NCI-H82 treated with DMSO at 0.1 percent for 48 hours (cell line): ENCODE measurements at regions not wholly inside any gene's neighbourhood (a gene's known extent, or its start where the extent isn't known, plus 50 kb on each side); places are given as distances from the start of the nearest gene placed in this dataset.

ENCODE experiments used
- DNase-seq: peaks from one replicate; lab custom pipeline; 2025; ENCODE audit not compliant: unreplicated experiment; lab: John Stamatoyannopoulos, UW

GRCh38 chr13:79678100-79678499, 197.1 kb downstream of the NDFIP2 start:
- DNase-seq: no peak

DNA sequence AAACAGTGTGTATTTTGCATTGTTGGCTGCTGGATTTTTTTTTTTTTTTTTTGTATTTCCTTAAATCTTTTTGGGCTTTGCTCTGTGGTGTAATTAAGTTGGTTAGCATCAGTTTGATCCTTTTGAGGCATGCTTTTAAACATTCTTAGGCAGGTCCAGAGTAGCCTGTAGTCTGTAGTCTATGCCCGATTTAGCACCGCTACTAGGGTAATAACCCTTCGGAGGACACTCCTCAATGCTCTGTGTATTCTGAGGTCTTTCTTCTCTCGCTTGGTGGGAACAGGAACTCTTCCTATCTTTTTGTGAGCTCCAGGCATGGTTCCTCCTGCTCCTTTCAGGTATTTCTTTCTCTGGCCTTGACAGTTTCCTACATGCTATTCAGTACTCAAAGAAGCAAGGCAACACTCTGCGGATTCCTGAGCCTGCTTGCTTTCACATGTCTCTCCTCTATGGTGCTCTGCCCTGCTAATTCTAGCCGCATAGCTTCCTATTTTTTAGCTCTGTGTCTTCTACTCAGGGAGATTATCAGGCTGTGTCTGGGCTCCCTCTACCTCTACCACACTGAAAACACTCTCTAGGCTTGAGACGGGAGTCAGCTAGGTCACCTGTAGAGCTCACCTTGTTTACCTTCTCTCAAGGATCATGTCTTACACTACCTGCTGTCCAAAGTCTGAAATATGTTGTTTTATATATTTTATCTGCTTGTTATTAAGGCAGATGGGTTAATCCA, 195.1 kb downstream of the NDFIP2 start:
- DNase-seq: no peak

DNA sequence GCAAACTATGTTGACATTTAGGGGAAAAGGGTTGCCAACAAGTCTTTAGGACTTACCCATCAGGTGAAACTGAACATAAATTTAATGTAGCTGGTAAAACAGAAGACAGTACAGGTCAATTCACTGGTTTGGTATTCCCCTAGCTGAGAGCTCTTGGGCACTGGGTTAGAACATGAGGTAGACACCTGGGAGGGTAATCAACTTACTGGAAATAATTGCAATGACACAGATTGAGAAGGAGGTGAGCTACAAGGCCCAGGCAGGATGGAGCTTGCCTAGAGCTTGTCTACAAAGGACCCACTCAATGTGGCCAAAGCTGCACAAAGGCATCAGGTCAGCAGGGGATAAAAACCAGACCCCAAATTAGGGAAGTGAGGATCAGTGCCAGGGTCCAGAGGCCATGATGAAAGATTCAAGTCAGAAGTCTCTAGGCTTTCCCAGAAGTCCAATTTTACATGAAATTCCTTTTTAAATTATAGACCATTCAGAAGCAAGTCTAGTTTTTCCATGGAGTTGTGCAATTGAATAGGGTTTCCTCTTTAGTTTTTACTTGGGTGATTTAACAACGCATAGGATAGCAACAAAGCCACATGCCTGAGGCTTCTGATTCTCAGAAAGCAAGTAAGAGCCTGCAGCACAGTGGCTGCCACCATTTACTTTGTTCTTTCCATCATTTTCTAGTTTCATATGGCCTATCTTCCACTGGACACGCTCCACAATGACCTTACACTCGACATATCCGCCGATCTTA, 194.0 kb downstream of the NDFIP2 start:
- DNase-seq: no peak

DNA sequence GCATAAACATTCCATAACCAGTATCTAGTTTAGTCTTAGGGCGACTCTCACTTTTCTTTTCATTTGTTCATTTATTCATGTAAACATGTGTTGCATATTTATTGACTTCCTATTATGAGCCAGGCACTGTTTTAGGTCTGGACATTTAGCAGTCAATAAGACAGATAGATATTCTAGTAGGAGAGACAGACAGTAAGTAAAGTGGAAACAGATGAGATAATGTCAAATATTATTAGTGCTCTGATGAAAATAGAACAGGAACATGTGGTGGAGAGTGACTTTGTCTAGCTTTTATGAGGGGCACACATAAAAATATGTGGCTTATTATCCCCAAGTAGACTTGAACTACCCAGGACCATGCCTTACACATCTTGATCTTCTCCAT, 193.0 kb downstream of the NDFIP2 start:
- no peak for DNase-seq

- DNase-seq: no peak
These were observed 192.5 kb downstream of the NDFIP2 start for GRCh38 chr13:79673310-79673992.

- DNase-seq: no peak
These were observed 190.5 kb downstream of the NDFIP2 start for GRCh38 chr13:79671420-79671819.

DNA sequence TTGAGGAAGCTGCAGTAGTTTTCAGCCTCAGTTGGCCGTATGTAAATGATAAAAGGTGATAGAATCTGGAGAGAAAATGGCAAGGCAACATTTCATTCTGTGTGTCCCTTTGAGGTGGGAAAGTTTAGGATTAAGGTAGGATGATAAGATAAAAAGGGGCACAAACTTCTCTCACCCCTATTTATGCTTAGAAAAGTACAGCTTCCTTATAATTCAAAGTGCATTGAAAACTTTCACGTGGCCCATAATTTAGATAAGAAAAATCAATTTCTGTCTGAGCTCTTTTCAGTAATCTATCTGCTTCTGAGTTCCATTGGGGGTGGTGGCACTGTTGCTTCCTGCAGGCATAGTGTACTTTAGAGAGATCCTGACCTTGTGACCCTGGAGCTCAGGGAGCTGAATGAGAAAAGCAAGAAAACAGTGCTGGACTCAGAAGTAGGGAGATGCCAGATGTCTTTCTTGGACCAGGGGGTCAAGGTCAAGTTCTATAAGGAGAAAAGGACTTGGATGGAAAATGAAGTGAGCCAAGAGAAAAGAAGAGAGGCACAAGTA, 187.3 kb downstream of the NDFIP2 start:
- DNase-seq: no peak

GRCh38 chr13:79667771-79668170, 186.8 kb downstream of the NDFIP2 start:
- no peak for DNase-seq

DNA sequence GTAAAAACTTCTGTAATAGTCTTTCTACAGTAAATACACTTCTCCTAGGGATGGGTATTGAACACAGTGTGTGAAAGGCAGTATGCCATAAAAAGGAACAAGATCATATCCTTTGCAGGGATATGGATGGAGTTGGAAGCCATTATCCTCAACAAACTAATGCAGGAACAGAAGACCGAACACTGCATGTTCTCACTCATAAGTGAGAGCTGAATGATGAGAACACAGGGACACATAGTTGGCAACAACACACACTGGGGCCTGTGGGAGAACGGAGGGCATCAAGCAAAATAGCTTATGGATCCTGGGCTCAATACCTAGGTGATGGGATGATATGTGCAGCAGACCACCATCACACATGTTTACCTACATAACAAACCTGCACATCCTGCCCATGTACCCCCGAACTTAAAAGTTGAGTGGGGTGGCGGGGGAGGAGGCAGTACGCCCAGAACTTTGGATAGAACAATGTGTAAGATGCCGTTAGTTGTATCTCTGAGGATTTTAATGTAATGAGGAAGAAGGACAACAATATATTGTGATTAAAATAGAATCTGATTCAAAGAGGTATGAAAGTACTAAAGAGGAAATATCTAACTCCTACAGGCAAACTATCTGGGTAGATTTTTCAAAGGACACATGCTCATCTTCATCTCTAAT, 183.2 kb downstream of the NDFIP2 start:
- no peak for DNase-seq

- no peak for DNase-seq
These were observed 182.5 kb downstream of the NDFIP2 start for GRCh38 chr13:79663435-79663834.

GRCh38 chr13:79662882-79663281, 181.9 kb downstream of the NDFIP2 start:
- no peak for DNase-seq

- no peak for DNase-seq
These were observed 179.4 kb downstream of the NDFIP2 start for GRCh38 chr13:79660361-79660760.

DNA sequence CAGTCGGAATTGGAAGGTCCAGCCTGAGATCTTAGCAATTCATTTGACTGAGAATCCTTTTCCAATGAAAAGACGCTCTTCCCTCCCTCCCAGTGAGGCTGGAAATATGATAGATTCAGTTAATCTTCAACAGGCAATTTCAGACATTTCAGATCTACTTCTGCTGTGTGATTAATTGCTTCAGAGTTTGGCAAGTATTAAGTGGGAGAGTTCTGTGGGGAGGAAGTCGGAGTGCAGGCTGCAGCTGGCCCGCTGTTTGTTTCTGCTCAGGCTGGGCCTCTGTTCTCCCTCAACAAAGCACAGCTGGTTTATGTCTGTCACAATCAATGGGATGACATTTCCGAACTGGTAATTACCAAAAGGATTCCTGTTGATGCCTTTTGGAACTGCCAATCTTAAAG, 178.2 kb downstream of the NDFIP2 start:
- DNase-seq: no peak

DNA sequence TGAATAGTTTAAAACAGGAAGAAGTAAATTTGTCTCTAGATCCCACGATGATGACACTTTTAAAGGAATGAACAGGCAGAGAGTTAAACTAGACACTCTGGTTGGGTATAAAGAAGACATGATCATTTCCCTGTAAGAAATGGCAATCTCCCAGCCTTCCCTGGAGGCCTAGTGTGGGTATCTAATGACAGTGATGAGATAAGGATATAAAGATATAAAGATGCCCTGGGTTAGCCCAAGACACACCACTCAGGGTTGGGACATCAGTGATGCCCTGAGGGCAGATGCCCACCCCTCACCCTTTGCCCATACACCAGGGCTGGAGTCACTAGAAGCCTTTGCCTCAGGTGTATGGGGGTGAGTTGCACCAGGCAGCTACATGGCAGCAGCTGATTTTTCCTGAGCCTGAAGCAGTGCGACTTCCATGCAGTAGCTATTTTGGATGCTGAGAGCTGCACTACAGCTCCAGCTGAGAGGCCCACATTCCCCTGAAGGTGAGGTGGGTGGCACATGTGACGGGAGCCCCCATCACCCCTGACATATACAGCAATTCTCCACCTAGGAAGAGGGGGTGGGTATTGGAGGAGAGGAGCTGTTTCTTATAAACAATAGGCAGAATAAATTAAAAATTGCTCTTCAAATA, 177.5 kb downstream of the NDFIP2 start:
- no peak for DNase-seq

DNA sequence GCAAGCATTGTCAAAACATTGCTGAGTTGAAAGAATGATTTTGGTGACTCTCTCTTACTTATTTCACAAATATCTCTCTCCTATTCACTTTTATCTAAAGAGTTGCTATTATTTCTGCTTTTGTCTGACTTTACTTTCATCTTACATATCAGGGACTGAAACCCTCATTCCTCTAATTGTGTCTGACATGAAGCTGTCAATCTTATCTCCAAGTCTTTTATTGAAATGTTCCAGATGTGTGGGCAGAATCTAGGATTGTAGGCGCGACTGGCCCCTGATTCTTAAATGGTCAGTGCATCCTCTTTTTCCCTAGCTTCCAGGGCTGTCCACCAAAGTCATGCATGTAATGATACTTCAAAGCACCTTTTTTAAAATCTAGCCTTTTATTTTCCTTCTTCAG, 174.6 kb downstream of the NDFIP2 start:
- DNase-seq: no peak

GRCh38 chr13:79654520-79654919, 173.6 kb downstream of the NDFIP2 start:
- no peak for DNase-seq

DNA sequence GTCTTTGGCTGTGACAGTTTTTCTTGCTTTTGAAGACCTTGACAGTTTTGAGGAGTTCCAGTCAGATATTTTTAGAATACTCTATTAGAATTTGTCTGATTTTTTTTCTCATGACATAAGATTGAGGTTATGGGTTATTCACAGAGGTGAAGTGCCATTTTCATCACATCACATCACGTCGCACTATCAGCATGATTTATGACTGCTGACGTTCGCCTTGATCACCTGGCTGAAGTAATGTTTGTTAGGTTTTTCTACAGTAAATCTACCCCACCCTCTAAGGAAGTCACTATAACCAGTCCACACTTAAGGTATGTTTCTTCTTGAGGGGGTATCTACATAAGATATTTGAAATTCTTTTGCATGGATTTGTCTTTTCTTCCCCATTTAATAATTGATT, 169.7 kb downstream of the NDFIP2 start:
- DNase-seq: no peak

- DNase-seq: no peak
These were observed 167.2 kb downstream of the NDFIP2 start for GRCh38 chr13:79648191-79648590.

- DNase-seq: no peak
These were observed 166.6 kb downstream of the NDFIP2 start for GRCh38 chr13:79647533-79647932.

DNA sequence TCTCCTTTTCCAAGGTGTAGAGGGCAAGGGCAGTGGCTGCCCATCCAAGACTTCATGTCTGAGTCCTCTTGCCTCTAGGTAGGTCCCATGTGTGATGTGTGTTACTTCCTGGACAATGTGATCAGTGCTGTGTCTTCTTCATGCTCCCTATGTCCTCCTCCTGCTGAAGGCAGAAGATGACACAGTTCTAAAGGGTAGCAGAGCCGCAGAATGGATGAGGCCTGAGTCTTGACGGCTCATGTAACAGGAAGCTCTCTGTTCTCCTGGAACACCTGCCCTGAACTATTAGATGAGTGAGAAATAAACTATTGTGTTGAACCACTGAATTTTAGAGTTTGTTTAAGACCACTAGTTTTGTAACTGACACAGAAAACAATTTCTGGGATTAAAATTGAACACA, 165.9 kb downstream of the NDFIP2 start:
- no peak for DNase-seq

- no peak for DNase-seq
These were observed 164.6 kb downstream of the NDFIP2 start for GRCh38 chr13:79645569-79645968.
